Hematopoietic multipotent progenitor cell treated with erythropoietin and hydrocortisone succinate and interleukin-3 and kit ligand, for 8 days (in vitro differentiated cells): ENCODE measurements at regions not wholly inside any gene's neighbourhood (a gene's known extent, or its start where the extent isn't known, plus 50 kb on each side); places are given as distances from the start of the nearest gene placed in this dataset.

Experiments used
- DNase-seq: peaks from one replicate; pipeline ENCODE4 v3.0.0-alpha.2; 2015

DNA sequence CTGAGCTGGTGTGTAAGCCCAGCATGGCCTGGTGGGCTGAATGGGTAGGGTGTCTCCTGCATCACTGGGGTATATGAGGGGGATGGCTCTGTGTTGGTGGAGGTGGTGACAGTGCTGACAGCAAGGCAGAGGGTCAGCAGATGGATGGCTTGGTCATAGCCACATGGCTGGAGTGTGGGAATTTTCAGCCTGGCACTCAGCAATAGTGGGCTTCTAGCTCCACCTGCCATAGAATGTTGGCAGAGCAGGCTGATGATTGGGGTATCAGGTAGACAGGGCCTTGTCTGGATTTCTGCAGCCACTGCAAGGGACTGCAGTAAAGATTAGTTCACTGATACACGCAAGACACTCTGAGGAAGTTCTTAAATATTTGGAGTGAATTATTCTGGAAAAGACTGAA is 137.5 kb upstream of the BACH2 start:
- no peak for DNase-seq

DNA sequence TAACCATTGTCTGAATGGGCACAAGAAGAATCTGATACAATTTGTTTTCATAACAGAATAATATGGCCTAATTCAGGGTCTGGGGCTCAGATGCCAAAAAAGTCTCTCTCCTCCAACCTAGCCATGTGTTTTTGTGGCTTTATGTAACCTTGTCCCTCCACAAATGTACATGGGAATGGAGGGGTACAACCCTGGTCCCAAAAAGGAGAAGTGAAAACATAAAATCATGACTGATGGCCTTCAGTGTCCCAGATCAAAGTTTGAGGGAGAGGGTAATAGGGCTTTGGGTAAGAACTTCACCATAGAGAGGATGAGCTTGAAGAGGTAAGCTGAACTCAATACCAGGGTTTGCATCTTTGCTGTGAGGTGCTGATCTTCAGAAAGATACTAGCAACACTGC is 136.3 kb upstream of the BACH2 start:
- DNase-seq, result no peak

DNA sequence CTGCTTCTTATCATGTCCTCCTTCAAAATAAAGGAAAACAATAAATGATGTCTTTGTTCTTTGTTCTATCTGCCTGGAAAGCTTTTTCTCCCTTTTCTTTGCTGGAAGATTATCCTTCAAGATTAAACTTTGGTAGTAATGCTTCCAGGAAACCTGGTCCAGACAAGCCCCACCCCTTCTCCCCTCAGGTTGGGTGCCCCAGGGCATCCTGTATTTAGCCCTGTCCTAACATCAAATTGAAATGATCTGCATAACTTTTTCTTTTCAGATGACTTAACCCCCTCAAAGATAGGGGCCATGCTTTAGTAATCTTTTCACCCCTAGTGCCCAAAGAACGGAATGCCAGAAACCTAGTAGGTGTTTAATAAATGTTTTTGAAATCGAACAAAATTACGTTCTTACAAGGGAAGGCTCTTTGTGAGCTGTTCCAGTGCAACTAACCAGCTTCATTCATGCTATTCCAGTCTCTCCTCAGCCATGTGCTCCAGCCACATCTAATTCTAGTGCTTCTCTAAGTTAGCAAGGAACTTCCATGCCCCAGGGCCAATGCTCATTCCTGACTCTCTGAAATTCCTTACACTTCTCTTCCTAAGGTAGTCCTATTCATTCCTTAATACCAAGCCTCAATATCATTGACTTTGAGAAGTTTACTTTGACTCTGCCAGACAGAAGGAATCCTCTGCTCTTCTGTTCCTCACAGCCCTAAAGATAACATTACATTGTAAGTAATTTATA is 135.6 kb upstream of the BACH2 start:
- DNase-seq, result no peak

DNA sequence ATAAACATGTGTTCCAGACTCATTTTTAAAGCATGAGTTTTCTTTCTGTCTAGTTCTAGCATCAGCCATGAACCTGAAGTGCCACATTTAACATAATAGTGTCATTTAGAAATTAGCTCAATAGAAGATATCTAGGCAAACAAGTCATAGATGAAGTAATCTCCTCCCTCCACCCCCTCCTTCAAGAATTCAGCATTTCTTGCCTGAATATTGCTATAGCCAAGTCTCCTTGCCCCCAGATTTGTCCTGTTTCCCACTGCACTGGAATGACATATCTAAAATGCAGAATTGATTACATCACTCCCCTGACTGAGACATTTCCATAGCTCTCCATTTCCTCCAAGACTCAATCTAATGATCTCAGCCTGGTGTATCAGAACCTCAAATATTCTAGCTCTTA is 134.9 kb upstream of the BACH2 start:
- no peak for DNase-seq

DNA sequence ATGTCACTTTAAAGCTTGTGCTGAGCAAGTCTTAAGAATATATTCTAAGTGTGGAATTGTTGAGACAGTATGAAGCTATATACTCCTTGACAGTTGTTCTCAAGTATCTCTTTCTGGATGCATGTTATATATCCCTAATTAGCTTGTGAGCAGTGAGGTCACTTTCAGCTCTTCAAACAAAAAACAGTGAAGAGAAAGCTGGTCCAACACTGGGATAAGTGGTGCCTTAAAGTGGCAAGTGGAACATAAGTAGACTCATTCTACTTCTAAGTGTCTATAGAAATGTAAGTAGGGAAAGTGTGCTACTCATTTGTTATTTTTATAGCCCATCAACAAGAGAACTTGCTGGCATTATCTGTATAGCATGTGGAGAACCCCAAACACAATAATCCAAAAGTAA is 133.1 kb upstream of the BACH2 start:
- no peak for DNase-seq

DNA sequence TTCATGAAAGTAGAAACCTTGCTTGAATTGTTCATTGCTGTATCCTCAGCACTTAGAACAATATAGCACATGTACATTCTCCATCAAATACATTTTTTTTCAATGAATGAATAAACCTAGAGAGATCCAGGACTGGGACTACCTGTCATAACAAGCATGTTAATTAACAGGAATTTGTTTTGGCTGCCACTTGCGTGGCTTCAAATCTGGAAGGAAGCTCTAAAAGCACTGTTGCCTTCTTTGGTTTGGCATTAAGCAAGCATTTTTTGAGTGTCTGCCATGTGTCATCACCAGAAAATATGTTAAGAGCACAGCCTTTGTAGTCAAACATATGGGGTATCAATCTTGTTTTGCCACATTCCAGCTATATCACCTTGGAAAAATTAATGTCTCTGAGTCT is 131.9 kb upstream of the BACH2 start:
- DNase-seq, result no peak

DNA sequence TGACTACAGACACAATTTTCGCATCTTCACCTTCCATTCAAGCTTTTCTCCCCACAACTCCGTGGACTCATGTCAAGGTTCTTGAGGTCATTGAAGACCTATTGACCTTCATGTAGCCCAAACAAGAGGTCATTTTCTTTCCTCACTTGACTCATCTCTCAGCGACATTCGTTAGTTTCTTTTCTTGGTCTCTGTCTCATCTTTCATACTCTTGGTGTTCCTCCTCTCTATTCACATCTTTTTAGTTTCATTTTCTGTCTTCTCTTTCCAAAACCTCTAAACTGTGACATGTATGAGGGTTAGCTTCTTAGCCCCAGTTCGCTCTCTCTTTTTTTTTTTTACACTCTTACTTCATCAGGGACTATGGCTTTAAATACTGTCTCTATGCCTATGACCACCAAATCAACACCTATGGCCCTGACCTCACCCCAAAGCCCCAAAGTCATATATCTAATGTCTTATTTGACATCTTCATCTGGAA is 128.6 kb upstream of the BACH2 start:
- DNase-seq, result no peak

DNA sequence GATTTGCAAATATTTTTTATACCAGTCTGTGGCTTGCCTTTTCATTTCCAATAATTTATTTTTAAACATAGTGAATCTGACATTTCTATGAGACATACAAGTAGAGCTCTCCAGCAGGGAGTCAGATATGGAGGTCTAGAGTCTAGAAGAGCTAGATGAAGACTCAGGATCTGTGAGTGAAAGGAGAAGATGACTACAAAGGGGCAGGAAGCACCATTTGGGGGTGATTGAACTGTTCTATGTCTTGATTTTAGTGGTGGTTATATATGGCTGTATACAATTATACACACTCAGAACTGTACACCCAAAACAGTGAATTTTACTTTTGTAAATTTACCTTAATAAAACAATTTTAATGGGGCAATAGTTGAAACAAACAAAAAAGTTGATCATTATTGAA is 127.9 kb upstream of the BACH2 start:
- no peak for DNase-seq

DNA sequence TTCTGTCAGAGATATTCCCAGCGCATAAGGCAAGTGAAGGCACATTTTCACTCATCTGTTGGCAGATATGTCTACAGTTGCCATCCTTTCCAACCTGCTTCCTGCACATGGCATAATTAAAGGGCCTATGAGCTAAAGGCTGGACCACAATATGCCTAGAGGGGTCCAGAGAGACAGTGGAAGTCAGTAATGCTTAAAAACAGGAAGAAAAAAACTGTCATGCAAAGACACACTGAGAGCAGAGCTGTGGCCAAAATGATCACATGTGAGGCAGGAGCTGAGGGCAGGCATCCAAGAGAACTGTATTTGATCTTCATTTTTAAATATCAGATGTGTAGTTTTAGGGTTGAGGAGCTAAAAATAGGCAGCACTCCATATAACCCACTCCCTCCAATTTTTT is 125.0 kb upstream of the BACH2 start:
- DNase-seq, result no peak

DNA sequence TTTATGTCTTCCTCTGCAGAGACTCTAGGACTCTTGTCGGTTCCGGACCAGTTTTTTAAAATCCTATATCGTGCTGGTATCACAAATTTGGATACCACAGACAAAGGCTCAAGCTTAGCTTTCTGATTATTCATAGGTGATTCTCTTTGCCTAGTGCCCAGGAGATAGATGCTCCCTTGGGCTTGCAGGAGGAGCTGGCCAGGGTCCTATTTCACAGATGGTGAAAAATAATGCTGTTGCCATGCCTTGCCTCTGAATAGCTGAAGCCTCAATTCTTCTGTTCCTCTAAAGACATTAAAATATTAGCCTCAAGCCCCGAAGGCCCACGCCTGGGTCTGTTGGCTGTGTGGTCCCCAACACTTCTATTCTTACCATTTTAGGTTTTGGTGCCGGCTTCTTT is 123.9 kb upstream of the BACH2 start:
- no peak for DNase-seq

DNA sequence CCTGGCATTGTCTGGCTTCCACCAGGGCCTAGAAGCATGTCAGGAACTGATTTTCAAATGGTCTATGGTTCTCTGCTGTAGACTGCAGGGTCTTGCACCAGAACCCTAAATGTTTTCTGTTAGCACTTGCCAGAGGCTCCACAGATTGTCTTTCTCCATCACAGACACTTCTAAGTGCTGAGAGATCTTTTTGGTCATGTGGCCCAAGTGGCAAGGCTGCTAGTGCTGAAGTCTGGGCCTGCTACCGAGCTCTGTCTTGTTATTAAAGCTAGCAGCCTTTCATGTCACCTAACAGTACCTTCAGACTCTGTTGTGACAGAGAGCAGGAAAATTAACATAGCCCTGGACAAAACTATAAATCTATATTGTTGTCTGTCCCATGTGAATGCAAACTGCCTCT is 120.7 kb upstream of the BACH2 start:
- DNase-seq, result no peak

DNA sequence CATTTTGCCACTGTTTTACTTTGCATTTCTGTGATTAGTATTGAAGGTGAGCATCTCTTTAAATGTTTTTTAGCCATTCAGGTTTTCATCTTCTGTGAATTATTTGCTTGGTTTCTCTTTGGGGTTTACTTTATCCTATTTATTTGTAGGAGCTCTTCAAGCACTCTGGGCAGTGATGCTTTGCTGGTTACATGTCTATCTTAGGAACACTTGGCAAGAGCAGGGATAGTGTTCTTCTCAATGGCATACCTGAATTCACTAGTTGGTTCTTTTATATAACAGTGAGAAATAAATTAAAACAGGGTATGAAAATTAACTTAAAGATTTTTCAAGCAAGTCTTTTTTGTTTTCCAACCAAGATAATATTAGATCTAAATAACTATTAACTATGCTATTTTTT is 119.7 kb upstream of the BACH2 start:
- no peak for DNase-seq

DNA sequence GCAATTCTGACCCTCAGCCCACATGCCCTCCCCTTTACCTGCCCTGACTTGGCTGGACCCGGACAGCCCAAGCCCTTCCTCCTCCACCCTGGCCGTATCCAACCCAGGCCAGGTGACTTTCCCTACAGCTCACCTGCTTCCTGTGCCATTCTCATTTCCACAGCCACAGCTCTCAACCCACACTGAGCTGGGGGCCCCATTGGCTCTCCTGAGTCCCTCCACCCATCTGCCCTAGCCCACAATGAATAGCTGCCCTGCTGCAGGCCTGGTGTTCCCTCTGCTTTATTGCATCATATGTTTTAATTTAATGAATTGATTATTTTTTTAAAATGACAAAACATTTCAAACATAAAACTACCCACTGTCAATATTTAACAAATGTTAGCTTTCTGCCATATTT is 118.5 kb upstream of the BACH2 start:
- no peak for DNase-seq

DNA sequence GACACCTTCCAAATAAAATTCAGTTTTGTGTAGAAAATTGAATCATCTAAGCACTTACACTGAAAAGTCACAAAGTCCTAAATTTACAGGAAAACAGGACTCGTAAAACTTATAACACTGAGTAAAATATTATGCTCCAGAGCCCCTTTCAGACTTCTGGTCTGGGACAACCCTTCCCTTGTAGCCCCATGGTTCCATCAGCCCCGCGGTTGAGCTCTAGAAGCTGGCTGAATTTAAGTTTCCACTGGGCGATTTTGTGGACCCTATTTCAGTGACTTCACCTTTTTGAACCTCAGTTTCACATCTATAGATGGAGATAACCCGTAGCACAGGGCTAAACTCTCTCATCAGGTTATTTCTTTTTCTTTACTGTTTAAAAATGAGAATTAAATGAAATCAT is 117.7 kb upstream of the BACH2 start:
- no peak for DNase-seq

DNA sequence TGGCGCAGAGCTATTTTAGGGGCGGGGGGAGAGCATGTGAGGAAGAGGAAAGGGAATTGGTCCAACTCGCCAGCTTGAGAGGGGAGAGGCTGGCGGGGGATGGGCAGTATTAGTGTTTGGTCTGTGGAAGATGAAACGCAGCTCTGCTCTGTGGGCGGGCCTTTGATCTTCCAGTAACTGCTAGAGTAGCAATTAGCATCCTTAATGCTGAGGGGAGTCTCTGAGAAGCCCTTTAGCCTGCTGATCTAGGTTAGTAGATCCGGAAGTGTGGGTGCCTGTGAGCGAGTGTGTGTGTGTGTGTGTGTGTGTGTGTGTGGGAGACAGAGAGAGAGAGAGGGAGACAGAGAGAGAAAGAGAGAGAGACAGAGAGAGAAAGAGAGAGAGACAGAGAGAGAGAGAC is 117.2 kb upstream of the BACH2 start:
- no peak for DNase-seq

DNA sequence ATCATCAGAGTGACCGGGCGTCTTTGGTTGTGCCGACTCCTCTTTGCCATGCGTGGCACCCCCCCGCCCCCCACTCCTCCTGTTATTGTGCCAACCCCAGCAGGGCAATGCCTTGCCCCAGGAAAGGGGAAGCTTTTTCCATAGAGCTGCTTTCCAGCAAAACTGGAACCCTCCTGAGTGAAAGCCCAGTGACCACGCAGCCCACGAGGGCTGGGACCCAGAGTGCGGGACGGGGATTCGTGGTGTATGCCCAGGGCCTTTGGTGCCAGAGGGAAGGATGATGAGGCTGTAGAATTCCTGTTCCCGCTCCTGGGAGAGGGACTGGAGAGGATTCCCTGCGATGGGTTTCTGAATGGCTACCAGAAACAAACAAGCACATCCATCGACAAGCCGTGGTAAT is 116.8 kb upstream of the BACH2 start:
- DNase-seq, result no peak

DNA sequence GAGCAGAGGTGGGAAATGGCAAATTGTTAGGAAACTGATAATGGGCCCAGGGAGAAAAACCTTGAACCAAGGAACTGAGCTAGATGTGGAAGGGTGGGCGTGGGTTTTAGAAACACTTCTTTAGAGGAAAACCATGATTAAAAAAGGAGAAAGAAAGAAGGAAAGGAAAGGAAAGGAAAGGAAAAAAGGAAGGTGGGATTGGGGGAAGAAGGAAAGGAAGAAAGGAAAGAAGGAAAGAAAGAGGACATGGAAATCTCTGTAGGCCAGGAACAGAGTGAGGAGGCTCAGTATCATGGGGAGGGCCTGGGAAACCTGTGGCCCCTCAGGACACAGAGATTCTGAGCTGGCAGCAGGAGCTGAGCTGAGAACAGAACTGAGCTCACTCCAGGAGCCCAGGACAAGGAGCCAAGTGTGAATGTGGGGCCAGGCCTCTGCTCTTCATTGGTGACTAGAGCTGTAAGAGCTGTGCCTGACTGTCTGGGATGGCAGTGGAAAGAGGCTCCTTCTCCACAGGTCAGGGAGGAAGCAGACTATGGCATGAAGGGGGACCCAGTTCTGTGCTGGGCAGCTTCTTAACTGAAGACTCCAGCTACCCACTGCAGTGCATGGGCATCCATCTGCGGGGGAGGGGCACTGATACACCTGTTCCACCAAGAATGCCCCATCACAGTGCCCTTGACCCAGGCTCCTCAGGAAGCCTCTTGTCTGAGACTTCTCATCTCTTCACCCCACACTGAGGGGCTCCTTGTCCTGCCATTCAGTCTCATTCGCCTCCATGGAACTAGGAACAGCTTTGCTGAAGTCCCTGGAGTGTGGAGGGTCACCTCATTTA is 116.1 kb upstream of the BACH2 start:
- no peak for DNase-seq

DNA sequence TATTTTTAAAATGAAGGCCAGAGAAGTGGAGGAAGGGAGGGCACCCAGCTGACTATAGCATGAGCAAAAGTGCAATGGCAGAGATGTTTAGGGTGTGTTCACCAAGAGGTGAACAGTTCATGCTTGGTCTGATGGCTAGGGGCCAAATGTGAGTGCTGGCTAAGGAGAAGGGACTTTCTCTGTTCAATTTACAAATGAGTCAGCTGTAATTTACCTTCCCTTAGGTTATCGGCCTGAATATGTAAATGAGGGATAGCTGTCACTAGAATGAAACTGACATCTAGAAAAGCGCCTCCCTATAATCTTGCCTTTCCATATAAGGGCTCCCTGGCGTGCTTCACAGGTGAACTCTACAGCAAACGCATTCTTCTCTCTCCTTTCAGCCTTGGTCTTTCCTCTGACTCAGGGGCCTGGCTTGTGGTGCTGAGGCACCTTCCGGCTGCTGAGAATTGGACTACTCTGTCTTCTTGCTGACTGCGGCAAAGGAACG is 114.7 kb upstream of the BACH2 start:
- DNase-seq, result no peak

DNA sequence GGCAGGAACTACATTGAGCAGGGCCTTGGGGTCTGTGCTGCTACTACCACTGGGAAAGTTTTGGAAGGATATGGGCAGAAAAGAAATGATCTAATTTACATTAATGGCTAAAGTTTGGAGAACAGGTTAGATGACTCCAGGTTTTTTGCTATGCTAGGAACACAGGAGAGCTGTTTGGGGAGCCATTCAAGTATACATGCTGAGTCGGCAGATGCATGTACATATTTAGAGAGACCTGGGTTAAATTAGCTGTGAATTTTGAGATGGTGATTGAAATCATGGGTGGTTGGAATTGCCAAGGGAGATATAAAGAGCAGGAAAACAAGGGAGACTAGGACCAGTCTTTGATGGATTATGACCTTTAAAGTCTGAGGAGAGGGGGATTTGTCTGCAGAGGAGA is 113.1 kb upstream of the BACH2 start:
- DNase-seq, result no peak

DNA sequence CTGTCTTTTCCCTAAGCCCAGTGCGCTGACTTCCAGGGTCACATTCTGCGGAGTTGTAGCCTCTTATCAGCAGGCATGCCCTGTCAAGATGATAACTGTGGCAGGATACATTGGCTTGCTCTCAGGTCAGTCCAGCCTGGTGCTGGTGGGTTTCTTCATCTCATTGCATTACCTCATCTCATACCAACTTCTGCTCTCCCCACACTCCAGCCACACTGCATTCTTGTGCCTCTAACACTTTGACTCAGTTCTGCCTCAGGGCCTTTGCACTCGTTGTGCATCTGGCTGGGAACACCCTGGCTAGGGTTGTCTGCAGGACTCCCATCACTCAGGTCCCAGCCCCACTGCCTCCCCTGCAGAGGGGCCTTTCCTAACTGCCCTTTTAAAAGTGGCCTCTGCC is 110.3 kb upstream of the BACH2 start:
- DNase-seq, result no peak

DNA sequence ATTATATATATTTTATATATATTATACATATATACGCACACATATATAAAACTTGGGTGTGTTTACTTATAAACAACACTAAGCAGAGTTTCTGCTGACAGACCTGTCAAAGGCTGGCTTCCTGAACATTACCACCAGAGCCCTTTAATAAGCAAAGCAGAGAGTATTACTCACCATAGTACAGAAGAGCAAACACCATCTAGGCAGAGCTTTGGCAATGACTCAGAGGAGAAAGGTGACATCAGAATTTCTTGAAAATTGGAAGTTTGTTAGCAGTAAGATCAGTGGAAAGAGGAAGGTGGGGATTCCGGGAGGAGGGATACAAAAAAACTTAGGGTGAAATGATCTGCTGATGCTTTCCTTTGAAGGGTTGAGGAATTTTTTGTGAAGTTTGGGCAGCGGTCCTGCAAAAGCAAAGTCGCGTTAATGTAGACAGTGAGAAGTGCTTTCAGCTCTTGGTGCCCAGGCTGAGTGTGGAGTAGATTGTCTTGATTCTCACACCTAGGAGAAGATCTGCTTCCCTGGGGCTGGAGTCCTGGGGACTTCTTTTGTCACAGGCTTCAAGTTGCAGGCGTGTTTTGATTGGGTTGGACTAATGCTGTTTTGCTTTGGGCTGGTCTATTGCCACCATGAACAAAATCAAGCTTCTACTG is 109.6 kb upstream of the BACH2 start:
- DNase-seq, result no peak

DNA sequence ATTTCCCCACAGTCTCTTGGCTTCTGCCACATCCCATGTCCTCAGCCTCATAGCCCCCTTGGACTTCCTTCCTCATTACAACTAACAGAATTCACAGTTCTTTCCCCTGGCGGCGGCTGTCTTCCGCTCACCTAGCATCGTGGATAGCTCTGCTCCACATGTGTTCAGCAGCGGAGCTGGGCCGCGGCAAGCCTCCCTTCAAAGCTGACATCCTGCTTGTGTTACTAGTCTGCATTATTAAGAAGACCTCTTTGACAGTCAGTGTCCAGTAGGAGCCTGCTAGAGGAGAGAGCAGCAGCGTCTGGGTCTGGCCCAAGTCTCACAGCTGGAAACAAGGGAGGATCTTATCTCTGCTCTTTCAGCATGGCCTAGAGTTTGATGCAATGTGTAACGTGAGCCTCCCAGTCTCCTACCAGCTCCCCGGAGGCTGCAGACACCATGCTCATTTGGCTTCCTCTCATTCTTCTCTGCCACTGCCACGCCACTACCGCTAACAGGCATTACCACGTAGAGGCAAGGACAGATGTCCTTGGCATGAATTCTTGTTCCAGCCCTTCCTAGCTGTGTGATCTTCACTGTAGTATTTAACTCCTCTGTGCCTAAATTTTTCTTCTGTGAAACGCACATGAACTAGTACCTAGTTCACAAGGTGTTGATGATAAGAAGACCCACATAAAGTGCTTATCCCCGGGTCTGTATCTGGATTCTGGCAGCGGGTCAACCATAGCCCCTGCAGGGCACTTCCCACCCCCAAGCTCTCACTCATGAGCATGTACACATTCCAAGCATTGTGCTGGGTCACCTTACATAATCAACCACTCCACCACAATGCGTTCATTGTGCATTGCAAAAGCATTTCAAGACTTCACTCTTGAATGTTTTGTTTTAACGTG is 107.1 kb upstream of the BACH2 start:
- DNase-seq, result peak; percentile 26

DNA sequence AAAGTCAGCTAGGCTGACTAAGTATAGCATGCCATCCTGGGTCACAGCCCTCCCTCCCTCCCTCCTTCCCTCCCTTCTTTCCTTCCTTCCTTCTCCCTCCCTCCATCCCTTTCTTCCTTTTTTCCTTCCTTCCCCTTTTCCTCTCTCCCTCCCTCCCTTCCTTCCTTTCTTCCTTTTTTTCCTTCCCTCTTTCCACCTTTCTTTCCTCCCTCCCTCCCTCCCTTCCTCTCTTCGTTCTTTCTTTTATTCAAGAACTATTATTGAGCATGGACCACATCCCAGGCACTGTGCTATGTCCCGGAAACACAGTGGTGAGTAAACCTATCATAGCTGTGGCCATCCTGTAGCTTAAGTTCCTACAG is 106.2 kb upstream of the BACH2 start:
- no peak for DNase-seq
